HL-60 (cell line): ENCODE measurements at regions not wholly inside any gene's neighbourhood (a gene's known extent, or its start where the extent isn't known, plus 50 kb on each side); places are given as distances from the start of the nearest gene placed in this dataset.

Source experiments
- DNase-seq, 2 experiments: peaks; one replicate each; pipeline ENCODE4 v3.0.0-alpha.2; 2010 to 2020; ENCODE audit warnings: low read depth in 1 of 2, low spot score in 1 of 2
- H3K27ac ChIP-seq: fragments of 250-450 bp; sonication (Bioruptor Pico); replicated peaks from 2 replicates; pipeline ENCODE4 v1.5.1; 2020; ENCODE audit warnings: mild to moderate bottlenecking, moderate library complexity
- H3K27me3 ChIP-seq: fragments of 250-450 bp; sonication (Bioruptor Pico); 2 replicates; pipeline ENCODE4 v1.5.1; 2021; ENCODE audit warnings: mild to moderate bottlenecking, moderate library complexity; ENCODE audit not compliant: insufficient read depth, poor library complexity, severe bottlenecking
- H3K4me3 ChIP-seq: replicated peaks from 2 replicates; pipeline ENCODE4 v1.5.1; 2011; ENCODE audit warnings: mild to moderate bottlenecking, control low read depth, low read length; ENCODE audit not compliant: insufficient read depth
- GABPA ChIP-seq: IDR thresholded peaks from 2 replicates; pipeline ENCODE4 v1.6.1; 2012; ENCODE audit warnings: low read depth
- POLR2AphosphoS5 ChIP-seq: IDR thresholded peaks from 2 replicates; pipeline ENCODE4 v1.6.1; 2012; ENCODE audit warnings: low read depth
- SPI1 ChIP-seq: IDR thresholded peaks from 2 replicates; pipeline ENCODE4 v1.6.1; 2012; ENCODE audit warnings: low read depth, mild to moderate bottlenecking, borderline replicate concordance
- TF ChIP-seq, protein P1 (sequence below): IDR thresholded peaks from 2 replicates; pipeline ENCODE4 v1.6.1; 2012; ENCODE audit warnings: low read depth; ENCODE audit not compliant: insufficient replicate concordance
- TF ChIP-seq, protein P2 (sequence below): IDR thresholded peaks from one replicate; pipeline ENCODE4 v1.5.1; 2011; ENCODE audit warnings: low read length, control low read depth, inconsistent platforms; ENCODE audit not compliant: insufficient read depth

GRCh38 chr3:188067932-188068331 is 86.0 kb upstream of the LPP start:
- Histone ChIP-seq H3K27me3 (no peaks in the 10 kb centered on the region), H3K4me3 (no peak overlapping the region), H3K27ac (no peak overlapping the region)
- DNase-seq, result no peak
- TF ChIP-seq, protein P1, sequence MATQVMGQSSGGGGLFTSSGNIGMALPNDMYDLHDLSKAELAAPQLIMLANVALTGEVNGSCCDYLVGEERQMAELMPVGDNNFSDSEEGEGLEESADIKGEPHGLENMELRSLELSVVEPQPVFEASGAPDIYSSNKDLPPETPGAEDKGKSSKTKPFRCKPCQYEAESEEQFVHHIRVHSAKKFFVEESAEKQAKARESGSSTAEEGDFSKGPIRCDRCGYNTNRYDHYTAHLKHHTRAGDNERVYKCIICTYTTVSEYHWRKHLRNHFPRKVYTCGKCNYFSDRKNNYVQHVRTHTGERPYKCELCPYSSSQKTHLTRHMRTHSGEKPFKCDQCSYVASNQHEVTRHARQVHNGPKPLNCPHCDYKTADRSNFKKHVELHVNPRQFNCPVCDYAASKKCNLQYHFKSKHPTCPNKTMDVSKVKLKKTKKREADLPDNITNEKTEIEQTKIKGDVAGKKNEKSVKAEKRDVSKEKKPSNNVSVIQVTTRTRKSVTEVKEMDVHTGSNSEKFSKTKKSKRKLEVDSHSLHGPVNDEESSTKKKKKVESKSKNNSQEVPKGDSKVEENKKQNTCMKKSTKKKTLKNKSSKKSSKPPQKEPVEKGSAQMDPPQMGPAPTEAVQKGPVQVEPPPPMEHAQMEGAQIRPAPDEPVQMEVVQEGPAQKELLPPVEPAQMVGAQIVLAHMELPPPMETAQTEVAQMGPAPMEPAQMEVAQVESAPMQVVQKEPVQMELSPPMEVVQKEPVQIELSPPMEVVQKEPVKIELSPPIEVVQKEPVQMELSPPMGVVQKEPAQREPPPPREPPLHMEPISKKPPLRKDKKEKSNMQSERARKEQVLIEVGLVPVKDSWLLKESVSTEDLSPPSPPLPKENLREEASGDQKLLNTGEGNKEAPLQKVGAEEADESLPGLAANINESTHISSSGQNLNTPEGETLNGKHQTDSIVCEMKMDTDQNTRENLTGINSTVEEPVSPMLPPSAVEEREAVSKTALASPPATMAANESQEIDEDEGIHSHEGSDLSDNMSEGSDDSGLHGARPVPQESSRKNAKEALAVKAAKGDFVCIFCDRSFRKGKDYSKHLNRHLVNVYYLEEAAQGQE, result no peak
- TF ChIP-seq SPI1, result no peak

- no peak for TF ChIP-seq GABPA
- TF ChIP-seq SPI1, result no peak
- no peak for TF ChIP-seq POLR2AphosphoS5
- Histone ChIP-seq H3K4me3 (no peak overlapping the region), H3K27ac (no peak overlapping the region), H3K27me3 (no peaks in the 10 kb centered on the region)
- no peak for DNase-seq
These were observed 85.6 kb upstream of the LPP start for GRCh38 chr3:188068342-188068741.

GRCh38 chr3:188071636-188072035 is 82.3 kb upstream of the LPP start:
- DNase-seq, result no peak
- no peak overlapping the region for H3K27ac ChIP-seq
- TF ChIP-seq, protein P2, sequence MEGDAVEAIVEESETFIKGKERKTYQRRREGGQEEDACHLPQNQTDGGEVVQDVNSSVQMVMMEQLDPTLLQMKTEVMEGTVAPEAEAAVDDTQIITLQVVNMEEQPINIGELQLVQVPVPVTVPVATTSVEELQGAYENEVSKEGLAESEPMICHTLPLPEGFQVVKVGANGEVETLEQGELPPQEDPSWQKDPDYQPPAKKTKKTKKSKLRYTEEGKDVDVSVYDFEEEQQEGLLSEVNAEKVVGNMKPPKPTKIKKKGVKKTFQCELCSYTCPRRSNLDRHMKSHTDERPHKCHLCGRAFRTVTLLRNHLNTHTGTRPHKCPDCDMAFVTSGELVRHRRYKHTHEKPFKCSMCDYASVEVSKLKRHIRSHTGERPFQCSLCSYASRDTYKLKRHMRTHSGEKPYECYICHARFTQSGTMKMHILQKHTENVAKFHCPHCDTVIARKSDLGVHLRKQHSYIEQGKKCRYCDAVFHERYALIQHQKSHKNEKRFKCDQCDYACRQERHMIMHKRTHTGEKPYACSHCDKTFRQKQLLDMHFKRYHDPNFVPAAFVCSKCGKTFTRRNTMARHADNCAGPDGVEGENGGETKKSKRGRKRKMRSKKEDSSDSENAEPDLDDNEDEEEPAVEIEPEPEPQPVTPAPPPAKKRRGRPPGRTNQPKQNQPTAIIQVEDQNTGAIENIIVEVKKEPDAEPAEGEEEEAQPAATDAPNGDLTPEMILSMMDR, result no peak
- TF ChIP-seq, protein P1, result no peak
- no peak for TF ChIP-seq POLR2AphosphoS5
- TF ChIP-seq GABPA, result no peak
- TF ChIP-seq SPI1, result no peak
- H3K4me3 ChIP-seq, result no peak overlapping the region
- no peaks in the 10 kb centered on the region for H3K27me3 ChIP-seq

DNA sequence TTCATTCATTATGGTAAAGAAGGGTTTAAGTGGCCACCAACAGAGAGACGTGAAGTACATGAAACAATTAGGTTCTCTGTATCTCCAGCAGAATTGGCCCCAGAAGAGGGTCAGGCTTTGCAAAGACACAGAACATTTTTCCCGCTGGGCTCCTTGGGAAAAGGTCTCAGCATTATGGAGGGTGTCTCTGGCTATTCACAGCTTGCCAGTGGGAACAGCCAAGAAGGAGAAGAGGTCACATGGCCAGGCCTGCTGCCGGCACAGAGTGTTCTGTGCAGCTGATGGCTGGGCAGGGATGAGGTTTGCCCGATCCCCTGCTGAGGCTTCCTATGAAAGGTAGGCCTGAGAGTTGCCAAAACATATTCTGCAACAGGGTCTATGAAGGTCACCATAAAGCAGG is 77.8 kb upstream of the LPP start:
- H3K4me3 ChIP-seq, result no peak overlapping the region
- H3K27ac ChIP-seq, result no peak overlapping the region
- TF ChIP-seq POLR2AphosphoS5 (no peak), SPI1 (no peak)
- TF ChIP-seq, protein P1, result no peak
- TF ChIP-seq, protein P2, result no peak
- no peaks in the 10 kb centered on the region for H3K27me3 ChIP-seq
- no peak for DNase-seq
